ENCODE measurements at regions not wholly inside any gene's neighbourhood (a gene's known extent, or its start where the extent isn't known, plus 50 kb on each side); places are given as distances from the start of the nearest gene placed in this dataset.
A peak's percentile ranks its signal among the peaks of the same experiment; 100 is the strongest.

GRCh38 chr4:64883087-64883807 lies 474.0 kb upstream of the TECRL start:
- no peak for TF ChIP-seq CTCF (IDR thresholded peaks at IDR 0.05; ENCODE audit: insufficient read depth, missing control alignments)
- DNase-seq (ENCODE audit: insufficient read length, low spot score) (no peak), FAIRE-seq (peak; percentile 6)

DNA sequence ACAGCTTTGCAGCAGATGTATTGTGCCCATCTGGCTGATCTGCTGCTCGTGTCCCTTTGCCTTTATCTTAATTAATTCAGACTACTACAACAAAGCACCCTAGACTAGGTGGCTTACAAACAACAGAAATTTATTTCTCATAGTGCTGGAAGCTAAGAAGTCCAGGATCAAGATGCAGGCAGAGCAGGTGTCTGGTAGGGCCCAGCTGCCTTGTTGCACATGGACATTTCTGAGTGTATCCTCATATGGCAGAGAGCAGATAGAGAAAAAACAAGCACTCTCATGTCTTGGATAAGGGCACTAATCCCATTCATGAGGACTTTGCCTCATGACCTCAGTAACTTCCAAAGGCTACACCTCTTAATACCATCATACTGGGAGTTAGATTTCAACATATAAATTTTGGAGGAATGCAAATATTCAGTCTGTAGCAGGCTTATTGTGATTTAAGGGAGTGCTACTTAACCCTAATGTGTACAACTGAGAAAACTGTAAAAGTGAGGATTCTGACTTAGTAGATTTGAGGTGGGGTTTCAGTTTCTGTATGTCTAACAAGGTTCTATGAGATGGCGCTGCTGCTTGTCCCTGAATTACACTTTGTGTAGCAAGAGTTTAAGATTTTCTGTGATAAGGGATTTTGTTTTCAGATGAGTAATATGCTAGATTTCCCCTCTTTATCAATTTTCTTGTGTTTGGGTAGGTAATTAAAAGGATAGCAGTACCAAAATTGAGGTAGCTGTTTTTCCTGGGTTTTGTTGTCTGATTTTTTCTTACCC lies 473.2 kb upstream of the TECRL start:
- TF ChIP-seq CTCF (IDR thresholded peaks at IDR 0.05; ENCODE audit: insufficient read depth, missing control alignments) = no peak
- FAIRE-seq (no peak), DNase-seq (ENCODE audit: insufficient read length, low spot score) (no peak)

- no peak for TF ChIP-seq CTCF (IDR thresholded peaks at IDR 0.05; ENCODE audit: insufficient read depth, missing control alignments)
- FAIRE-seq = no peak
- no peak for DNase-seq (ENCODE audit: insufficient read length, low spot score)
Measured at GRCh38 chr4:64880557-64880956, 471.3 kb upstream of the TECRL start.

- no peak for DNase-seq (ENCODE audit: insufficient read length, low spot score)
- TF ChIP-seq CTCF (IDR thresholded peaks at IDR 0.05; ENCODE audit: insufficient read depth, missing control alignments) = no peak
- FAIRE-seq = no peak
Measured at GRCh38 chr4:64876021-64876420, 466.8 kb upstream of the TECRL start.

DNA sequence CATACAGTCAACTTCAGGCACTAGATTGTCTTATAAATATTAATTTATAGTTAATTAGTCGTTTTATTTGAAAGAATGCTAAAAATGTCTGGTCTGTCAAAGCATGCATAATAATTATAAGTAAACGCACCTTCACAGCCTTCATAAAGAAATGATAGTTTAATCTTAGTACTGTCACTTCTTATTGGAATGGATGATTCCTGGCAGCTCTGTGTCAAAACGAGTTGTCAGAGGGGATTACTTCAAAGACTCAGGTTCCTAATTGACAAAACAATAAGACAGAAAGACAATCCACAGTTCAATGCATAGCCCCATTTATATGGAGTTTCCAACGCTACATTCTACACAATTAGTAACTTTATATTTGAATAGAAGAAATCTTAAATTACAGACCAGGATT lies 461.3 kb upstream of the TECRL start:
- FAIRE-seq (no peak), DNase-seq (ENCODE audit: insufficient read length, low spot score) (no peak)
- TF ChIP-seq CTCF (IDR thresholded peaks at IDR 0.05; ENCODE audit: insufficient read depth, missing control alignments) = no peak

GRCh38 chr4:64857815-64858214 lies 448.6 kb upstream of the TECRL start:
- DNase-seq (ENCODE audit: insufficient read length, low spot score) (no peak), FAIRE-seq (no peak)
- no peak for TF ChIP-seq CTCF (IDR thresholded peaks at IDR 0.05; ENCODE audit: insufficient read depth, missing control alignments)

DNA sequence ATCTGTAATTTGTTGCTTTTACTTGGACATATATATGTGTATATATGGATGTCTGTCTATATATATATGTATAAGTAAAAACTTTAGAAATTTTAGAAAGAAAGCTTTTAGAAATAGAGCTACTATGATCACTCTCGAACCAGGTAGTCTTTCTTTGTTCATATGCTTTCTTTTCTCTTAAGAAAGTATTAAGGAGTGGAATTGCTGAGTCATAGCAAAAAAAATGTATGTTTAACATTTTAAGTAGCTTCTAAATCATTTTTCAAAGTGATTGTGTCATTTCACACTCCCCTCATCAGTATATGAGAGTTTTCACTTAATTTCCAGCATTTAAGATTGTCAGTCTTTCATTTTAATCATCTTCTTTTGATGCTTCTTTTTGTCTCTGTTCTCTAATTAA lies 447.9 kb upstream of the TECRL start:
- no peak for FAIRE-seq
- TF ChIP-seq CTCF (IDR thresholded peaks at IDR 0.05; ENCODE audit: insufficient read depth, missing control alignments) = no peak
- DNase-seq (ENCODE audit: insufficient read length, low spot score) = no peak

All from D721Med (cell line).